Right cardiac atrium (tissue), 5 donors: ENCODE measurements at regions not wholly inside any gene's neighbourhood (a gene's known extent, or its start where the extent isn't known, plus 50 kb on each side); places are given as distances from the start of the nearest gene placed in this dataset.
"Not testable (repeated sequence)": the region's sequence is repeated elsewhere in the genome, so short reads cannot be mapped to it uniquely, and the experiment has no call there.

Experiments
- ATAC-seq, 2 donors: fragments of 200-7000 bp; cut with Tn5 transposase; one replicate each; pipeline versions ENCODE4 v1.8.0 to v1.9.1; 2020; ENCODE audit warnings: moderate library complexity in 2 of 2, mild to moderate bottlenecking in 1 of 2
- DNase-seq, 3 donors: peaks; one replicate each; pipeline ENCODE4 v3.0.0-alpha.2; 2020
- H3K27ac ChIP-seq: one replicate; pipeline ENCODE4 v1.5.1; 2013; ENCODE audit warnings: mild to moderate bottlenecking, low read length, control low read depth, moderate library complexity
- H3K27me3 ChIP-seq: one replicate; pipeline ENCODE4 v1.6.1; 2013; ENCODE audit not compliant: control insufficient read depth, insufficient read depth
- H3K4me1 ChIP-seq: one replicate; pipeline ENCODE4 v1.6.1; 2013; ENCODE audit warnings: low read length; ENCODE audit not compliant: control insufficient read depth, insufficient read depth
- H3K4me3 ChIP-seq: one replicate; pipeline ENCODE4 v1.5.1; 2013; ENCODE audit warnings: low read length, control low read depth
- H3K9me3 ChIP-seq: one replicate; pipeline ENCODE4 v1.6.1; 2013; ENCODE audit warnings: low read length; ENCODE audit not compliant: control insufficient read depth
- WGBS: extraction: QIAGEN DNeasy Blood & Tissue Kit; methylation state at CpG from one replicate; pipeline ENCODE4 v1.1.7; 2013; 5-methylcytosine and 5-hydroxymethylcytosine counted together
- intact Hi-C, 4 donors: fragments of 100-400 bp; cut with DNase I; formaldehyde crosslinking; loops; one replicate each; pipeline versions ENCODE4 v1.11.0 to v1.14.0; 2022 to 2023
- donor health status: healthy with polysubstance abuse.
- donor health status: DM: no; HTN: yes; CAD: no.
- donor health status: DM: no; HTN: no; CAD: no.
- donor health status: DM: no; HTN: yes; CAD: no; lungs with severe emphysema.
- donor health status: DM: yes; HTN: yes; CAD: no.

DNA sequence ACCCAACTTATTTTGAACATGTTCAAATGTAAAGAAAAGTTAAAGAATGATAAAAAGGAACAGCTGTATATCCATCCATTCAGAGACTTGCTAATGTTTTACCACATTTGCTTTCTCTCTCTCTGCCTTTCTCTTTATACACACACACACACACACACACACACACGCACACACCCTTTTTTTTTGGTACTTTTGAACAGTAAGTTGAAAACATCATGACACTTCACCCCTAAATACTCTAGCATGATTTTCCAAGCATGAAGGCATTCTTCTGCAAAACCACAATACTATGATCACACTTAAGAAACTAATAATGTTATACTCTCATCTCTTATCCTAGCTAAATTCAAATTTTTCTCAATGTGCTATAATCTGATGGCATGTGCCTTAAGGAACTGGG is 192.3 kb downstream of the UTRN start:
- WGBS = 85% methylated on average over 1 of the region's 1 CpG
- H3K9me3 ChIP-seq = no peaks in the 10 kb centered on the region
- no peak overlapping the region for H3K27ac ChIP-seq
- DNase-seq = no peak
- ATAC-seq = no peak
- intact Hi-C loops = loop anchor here in 1 of 4 donors (10.0 kb wide), 1 partner anchor 193 kb away; the partner anchor contains the start of gene UTRN
- no peak overlapping the region for H3K4me3 ChIP-seq
- no peaks in the 10 kb centered on the region for H3K27me3 ChIP-seq
- H3K4me1 ChIP-seq = peaks cover 4% of the 10 kb centered on the region

DNA sequence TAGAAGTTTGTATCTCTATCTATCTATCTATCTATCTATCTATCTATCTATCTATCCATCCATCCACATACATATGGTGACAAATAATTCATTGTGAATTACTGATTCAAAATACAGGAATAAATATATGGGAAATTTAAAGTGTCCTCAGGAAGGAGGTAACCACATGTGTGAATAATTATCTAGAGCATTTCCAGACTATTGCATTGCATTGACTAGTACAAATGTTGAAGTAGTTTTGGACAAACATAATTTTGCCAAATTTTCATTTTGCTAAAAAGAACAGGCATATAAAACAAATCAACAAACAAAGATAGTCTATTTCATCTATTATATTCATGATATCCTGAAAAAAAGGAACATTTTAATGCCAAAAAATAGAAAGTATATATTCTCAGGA is 192.7 kb downstream of the UTRN start:
- Histone ChIP-seq H3K4me1 (peaks cover 4% of the 10 kb centered on the region), H3K27ac (no peak overlapping the region), H3K4me3 (no peak overlapping the region), H3K9me3 (no peaks in the 10 kb centered on the region), H3K27me3 (no peaks in the 10 kb centered on the region)
- ATAC-seq = no peak
- intact Hi-C loops = loop anchor here in 1 of 4 donors (10.0 kb wide), 1 partner anchor 193 kb away; the partner anchor contains the start of gene UTRN
- no peak for DNase-seq

DNA sequence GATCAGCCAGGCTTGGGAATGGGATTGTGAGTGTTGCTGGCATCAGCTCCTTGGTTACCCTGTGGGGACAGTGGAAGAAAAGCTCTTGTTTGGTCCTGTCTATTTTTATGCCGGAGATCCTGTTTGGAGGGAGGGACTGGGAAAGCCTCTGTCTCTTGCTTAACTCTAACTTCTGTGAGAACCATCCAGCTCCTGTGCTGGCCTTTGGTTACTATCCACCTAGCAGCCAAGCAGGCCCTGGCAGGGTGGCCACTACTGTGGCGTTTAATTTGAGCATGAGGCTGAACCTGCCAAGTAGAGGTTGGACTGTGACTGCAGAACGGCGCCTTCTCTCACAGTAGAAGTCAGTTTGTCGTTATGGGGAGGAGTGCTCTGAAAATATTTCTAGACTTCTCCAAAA is 193.3 kb downstream of the UTRN start:
- whole genome bisulfite sequencing = 43% methylated on average over 5 of the region's 5 CpGs
- Histone ChIP-seq H3K27ac (peak overlapping the region; percentile 51), H3K27me3 (no peaks in the 10 kb centered on the region), H3K9me3 (no peaks in the 10 kb centered on the region), H3K4me3 (no peak overlapping the region), H3K4me1 (peaks cover 4% of the 10 kb centered on the region)
- DNase-seq (peak; percentile 44 to 87 (median 78)), ATAC-seq (peak; percentile 90 to 95)
- intact Hi-C loops = loop anchor here in 1 of 4 donors (10.0 kb wide), 1 partner anchor 194 kb away; the partner anchor contains the start of gene UTRN

DNA sequence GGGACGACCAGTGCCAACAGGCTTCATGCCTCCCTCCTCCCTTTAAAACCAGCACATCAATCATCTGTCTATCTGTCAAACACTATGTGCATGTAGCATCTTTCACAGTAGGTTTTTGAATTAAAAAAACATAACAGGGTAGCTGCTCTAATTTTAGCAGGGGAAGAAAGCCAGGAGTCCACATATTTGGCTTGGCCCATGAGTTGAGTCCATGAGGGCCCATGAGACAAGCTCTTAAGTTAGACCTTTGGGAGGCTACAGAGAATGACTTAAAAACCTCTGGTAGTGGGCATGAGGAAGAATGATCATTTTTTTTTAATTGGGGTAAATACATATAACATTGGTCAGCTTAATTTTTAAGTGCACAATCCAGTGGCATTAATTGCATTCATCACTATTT is 194.9 kb downstream of the UTRN start:
- 72% methylated on average over 1 of the region's 1 CpG for WGBS
- H3K27ac ChIP-seq = no peak overlapping the region
- H3K4me3 ChIP-seq = no peak overlapping the region
- no peaks in the 10 kb centered on the region for H3K27me3 ChIP-seq
- H3K9me3 ChIP-seq = no peaks in the 10 kb centered on the region
- no peak for ATAC-seq
- peaks cover 4% of the 10 kb centered on the region for H3K4me1 ChIP-seq
- DNase-seq = no peak
- intact Hi-C loops = loop anchor here in 2 of 4 donors (5.0 to 10.0 kb wide), 3 partner anchors 195 to 375 kb away; partner anchors contain the start of gene UTRN (in 1 of the 2)

DNA sequence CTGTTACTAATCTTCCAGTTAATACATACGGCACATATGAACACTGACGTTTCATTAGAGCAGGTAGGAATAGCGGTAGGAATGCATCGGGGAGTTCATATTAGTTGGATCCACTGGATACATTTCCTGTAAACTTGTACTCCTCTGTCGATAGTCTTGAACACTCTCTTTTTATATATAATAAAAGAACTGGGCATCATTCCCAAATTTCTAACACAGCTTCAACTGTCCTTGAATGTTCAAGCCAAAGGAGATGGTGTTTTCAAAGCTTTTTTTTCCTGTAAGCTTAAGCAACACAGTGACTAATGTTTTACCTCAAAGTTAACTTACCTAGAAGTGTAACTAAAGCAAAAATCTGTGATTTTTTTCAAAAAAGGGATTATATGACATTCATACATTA is 195.3 kb downstream of the UTRN start:
- Histone ChIP-seq H3K4me1 (peaks cover 4% of the 10 kb centered on the region), H3K4me3 (no peak overlapping the region), H3K27ac (no peak overlapping the region), H3K27me3 (no peaks in the 10 kb centered on the region), H3K9me3 (no peaks in the 10 kb centered on the region)
- intact Hi-C loops = loop anchor here in 2 of 4 donors (5.0 to 10.0 kb wide), 2 partner anchors 373 to 376 kb away; no protein-coding TSS in a partner anchor
- 67% methylated on average over 5 of the region's 5 CpGs for WGBS
- ATAC-seq (no peak), DNase-seq (no peak)

DNA sequence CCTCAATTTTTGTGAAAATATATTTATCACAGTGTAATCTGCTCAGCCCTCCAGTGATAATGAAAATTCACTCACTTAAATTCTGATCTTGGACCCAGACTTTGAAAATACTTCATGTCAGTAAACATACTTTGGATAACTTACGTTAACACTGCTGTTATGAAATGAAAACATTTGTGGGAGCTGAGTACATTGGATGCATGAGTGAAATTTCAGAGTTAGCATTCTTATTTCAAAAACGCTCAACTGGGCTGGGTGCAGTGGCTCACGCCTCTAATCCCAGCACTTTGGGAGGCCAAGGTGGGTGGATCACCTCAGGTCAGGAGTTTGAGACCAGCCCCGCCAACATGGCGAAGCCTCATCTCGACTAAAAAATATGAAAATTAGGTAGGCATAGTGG is 196.4 kb downstream of the UTRN start:
- 78% methylated on average over 6 of the region's 6 CpGs for WGBS

DNA sequence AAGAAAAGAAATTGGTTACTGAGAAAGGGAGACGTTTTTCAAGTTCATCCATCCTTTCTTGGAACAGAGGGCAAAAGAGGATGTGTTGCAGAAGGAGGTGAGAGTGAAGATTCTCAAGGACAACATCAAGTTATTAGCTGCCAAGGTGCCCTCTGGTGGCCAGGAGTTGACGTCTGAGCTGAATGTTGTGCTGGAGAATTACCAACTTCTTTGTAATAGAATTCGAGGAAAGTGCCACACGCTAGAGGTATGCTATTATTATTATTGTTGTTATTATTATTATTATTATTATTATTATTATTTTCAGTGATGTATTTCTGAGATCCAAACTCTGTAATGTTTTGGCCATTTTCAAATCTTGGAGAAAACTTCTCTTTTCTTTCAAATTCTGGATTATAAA is 197.0 kb downstream of the UTRN start:
- WGBS = 4% methylated on average over 4 of the region's 4 CpGs
- Histone ChIP-seq H3K27me3 (no peaks in the 10 kb centered on the region), H3K4me1 (peaks cover 4% of the 10 kb centered on the region), H3K27ac (no peak overlapping the region), H3K4me3 (no peak overlapping the region), H3K9me3 (no peaks in the 10 kb centered on the region)
- peak; percentile 73 to 92 (median 81) for DNase-seq
- intact Hi-C loops = loop anchor here in 2 of 4 donors (5.0 to 10.0 kb wide), 2 partner anchors 375 to 377 kb away; no protein-coding TSS in a partner anchor
- peak in 1 of 2 donors; percentile 72 for ATAC-seq

More for the DNA sequence above, 196.4 kb downstream of the UTRN start:
- Histone ChIP-seq H3K27ac (no peak overlapping the region), H3K27me3 (no peaks in the 10 kb centered on the region), H3K4me3 (no peak overlapping the region), H3K9me3 (no peaks in the 10 kb centered on the region), H3K4me1 (peaks cover 4% of the 10 kb centered on the region)
- no peak for ATAC-seq
- intact Hi-C loops = loop anchor here in 2 of 4 donors (5.0 to 10.0 kb wide), 2 partner anchors 374 to 377 kb away; no protein-coding TSS in a partner anchor
- DNase-seq = no peak

DNA sequence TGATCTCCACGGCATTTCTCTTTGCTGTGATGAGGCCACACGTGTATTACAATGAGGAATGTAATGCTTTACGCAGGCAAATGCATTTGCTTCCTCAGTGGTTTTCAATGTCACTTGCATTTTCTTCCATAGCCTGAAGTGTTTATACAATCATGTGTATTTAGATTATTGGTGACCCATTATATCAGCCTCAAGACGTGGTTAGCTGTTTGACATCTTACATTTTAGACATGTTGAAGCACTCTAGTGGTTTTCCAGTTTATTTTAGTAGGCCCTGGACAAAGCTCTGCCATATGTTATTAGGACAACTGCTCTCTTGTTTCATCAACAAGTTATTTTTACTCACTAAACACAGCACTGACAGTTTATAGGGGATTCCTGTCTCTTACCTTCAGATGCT is 200.4 kb downstream of the UTRN start:
- H3K27ac ChIP-seq = no peak overlapping the region
- no peak overlapping the region for H3K4me3 ChIP-seq
- ATAC-seq = no peak
- no peaks in the 10 kb centered on the region for H3K27me3 ChIP-seq
- no peaks in the 10 kb centered on the region for H3K4me1 ChIP-seq
- no peak for DNase-seq
- 96% methylated on average over 4 of the region's 4 CpGs for WGBS
- no peaks in the 10 kb centered on the region for H3K9me3 ChIP-seq
- intact Hi-C loops = loop anchor here in 1 of 4 donors (10.0 kb wide), 1 partner anchor 381 kb away; no protein-coding TSS in a partner anchor

DNA sequence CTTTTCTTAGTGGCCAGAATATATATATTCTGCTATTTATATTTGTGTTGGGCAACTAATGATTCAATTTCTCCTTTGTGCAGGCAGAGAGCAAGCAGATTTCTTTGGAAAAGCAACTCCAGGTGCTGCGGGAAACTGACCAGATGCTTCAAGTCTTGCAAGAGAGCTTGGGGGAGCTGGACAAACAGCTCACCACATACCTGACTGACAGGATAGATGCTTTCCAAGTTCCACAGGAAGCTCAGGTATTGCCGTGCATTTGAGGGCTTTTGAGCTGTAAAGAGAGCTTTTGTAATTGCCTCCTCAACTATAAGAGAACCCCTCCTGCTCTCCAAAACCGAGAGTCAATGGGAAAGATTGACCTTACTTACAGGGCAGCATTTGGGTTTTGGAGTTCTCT is 203.5 kb downstream of the UTRN start:
- H3K27me3 ChIP-seq = no peaks in the 10 kb centered on the region
- WGBS = 91% methylated on average over 3 of the region's 3 CpGs
- DNase-seq = no peak
- no peak for ATAC-seq
- H3K4me1 ChIP-seq = no peaks in the 10 kb centered on the region
- H3K9me3 ChIP-seq = no peaks in the 10 kb centered on the region
- H3K4me3 ChIP-seq = no peak overlapping the region
- intact Hi-C loops = loop anchor here in 1 of 4 donors (10.0 kb wide), 1 partner anchor 384 kb away; no protein-coding TSS in a partner anchor
- no peak overlapping the region for H3K27ac ChIP-seq

DNA sequence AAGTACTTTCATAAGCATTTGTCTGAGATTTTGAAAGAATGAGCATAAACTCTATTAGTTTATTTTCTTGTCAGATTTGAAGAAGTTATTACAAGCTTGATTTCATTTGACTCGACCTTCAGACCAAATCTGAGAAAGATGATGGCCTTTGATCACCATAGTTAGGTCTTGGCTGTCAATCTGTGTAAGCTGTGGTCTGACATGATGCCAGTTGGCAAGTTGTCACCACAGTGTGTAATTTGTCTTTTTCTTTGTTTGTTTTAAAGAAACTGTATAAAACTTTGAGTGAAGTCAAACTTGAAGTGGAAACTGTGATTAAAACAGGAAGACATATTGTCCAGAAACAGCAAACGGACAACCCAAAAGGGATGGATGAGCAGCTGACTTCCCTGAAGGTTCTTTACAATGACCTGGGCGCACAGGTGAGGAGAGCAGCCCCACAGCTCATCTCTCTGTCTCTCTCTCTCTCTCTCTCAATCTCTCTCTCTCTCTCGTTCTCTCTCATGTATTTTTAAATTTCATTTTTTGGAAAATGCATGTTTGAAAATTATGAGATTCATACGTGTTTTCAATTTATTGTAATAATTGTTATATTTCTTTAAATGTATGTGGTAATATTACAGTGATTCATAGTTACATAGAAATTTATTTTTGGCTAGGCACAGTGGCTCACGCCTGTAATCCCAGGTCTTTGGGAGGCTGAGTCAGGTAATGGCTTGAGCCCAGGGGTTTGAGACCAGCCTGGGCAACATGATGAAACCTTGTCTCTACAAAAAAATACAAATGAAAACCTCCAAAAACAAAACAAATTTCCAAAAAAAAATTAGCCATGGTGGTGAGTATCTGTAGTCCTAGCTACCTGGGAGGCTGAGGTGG is 208.1 kb downstream of the UTRN start:
- ATAC-seq (no peak), DNase-seq (no peak)
- Histone ChIP-seq H3K27ac (no peak overlapping the region), H3K27me3 (no peaks in the 10 kb centered on the region), H3K4me3 (no peak overlapping the region), H3K4me1 (no peaks in the 10 kb centered on the region), H3K9me3 (no peaks in the 10 kb centered on the region)
- 88% methylated on average over 6 of the region's 6 CpGs for WGBS
- intact Hi-C loops = no loop called here

DNA sequence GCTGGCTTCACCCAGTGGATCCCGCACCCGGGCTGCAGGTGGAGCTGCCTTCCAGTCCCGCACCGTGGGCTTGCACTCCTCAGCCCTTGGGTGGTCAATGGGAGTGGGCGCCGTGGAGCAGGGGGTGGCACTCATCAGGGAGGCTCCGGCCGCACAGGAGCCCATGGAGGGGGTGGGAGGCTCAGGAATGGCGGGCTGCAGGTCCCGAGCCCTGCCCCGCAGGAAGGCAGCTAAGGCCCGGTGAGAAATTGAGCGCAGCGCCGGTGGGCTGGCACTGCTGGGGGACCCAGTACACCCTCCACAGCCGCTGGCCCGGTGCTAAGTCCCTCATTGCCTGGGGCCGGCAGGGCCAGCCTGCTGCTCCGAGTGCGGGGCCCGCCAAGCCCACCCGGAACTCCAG is 209.9 kb downstream of the UTRN start:
- H3K27me3 ChIP-seq, H3K27ac ChIP-seq, H3K4me1 ChIP-seq, intact Hi-C loops, ATAC-seq, H3K9me3 ChIP-seq, DNase-seq, H3K4me3 ChIP-seq: not testable (repeated sequence)
- WGBS = 97% methylated on average over 22 of the region's 22 CpGs
